Transverse colon (tissue), 4 donors: ENCODE measurements at regions not wholly inside any gene's neighbourhood (a gene's known extent, or its start where the extent isn't known, plus 50 kb on each side); places are given as distances from the start of the nearest gene placed in this dataset.

Experiments used
- DNase-seq: peaks from one replicate; pipeline ENCODE4 v3.0.0-alpha.2; 2019
- H3K27ac ChIP-seq, 4 donors: fragments of 200-600 bp; sonication (generic); 2 replicates each; pipeline ENCODE4 v1.5.1; 2016 to 2018; ENCODE audit warnings: inconsistent platforms in 4 of 4
- H3K27me3 ChIP-seq: fragments of 200-600 bp; sonication (generic); 2 replicates; pipeline ENCODE4 v1.5.1; 2017; ENCODE audit warnings: inconsistent platforms
- H3K36me3 ChIP-seq, 4 donors: fragments of 200-600 bp; sonication (generic); 2 replicates each; pipeline ENCODE4 v1.5.1; 2017 to 2019; ENCODE audit warnings: inconsistent platforms in 4 of 4
- H3K4me1 ChIP-seq, 4 donors: fragments of 200-600 bp; sonication (generic); 2 replicates each; pipeline ENCODE4 v1.5.1; 2017 to 2020; ENCODE audit warnings: inconsistent platforms in 4 of 4
- H3K4me3 ChIP-seq, 4 donors: fragments of 200-600 bp; sonication (generic); 1 replicate in 1 of 4; 2 replicates in 3 of 4; pipeline versions ENCODE4 v1.5.1 to v1.6.1; 2017 to 2019; ENCODE audit warnings: inconsistent platforms in 4 of 4
- H3K9me3 ChIP-seq, 2 donors: fragments of 200-600 bp; sonication (generic); 2 replicates each; pipeline ENCODE4 v1.5.1; 2017 to 2019; ENCODE audit warnings: inconsistent platforms in 2 of 2
- CTCF ChIP-seq, 5 experiments: fragments of 200-600 bp in 3 of 5; fragments of 450-650 bp in 2 of 5; sonication (generic) in 3 of 5; IDR thresholded peaks; 1 replicate in 2 of 5; 2 replicates in 3 of 5; pipeline ENCODE4 v1.5.1; 2016 to 2017; ENCODE audit warnings: antibody characterized with exemption in 5 of 5, inconsistent platforms in 3 of 5, mild to moderate bottlenecking in 2 of 5, moderate library complexity in 1 of 5
- EP300 ChIP-seq: sonication (generic); formaldehyde crosslinking; IDR thresholded peaks from one replicate; pipeline ENCODE4 v1.6.1; 2017; ENCODE audit warnings: antibody characterized with exemption, low read depth
- POLR2A ChIP-seq: fragments of 450-650 bp; IDR thresholded peaks from one replicate; pipeline ENCODE4 v1.6.1; 2016; ENCODE audit warnings: antibody characterized with exemption, mild to moderate bottlenecking, moderate library complexity
- POLR2AphosphoS5 ChIP-seq, 3 donors: sonication (generic); formaldehyde crosslinking; IDR thresholded peaks; one replicate each; pipeline ENCODE4 v1.6.1; 2016; ENCODE audit warnings: antibody characterized with exemption in 3 of 3
- WGBS, 2 donors: methylation state at CpG; one replicate each; pipeline ENCODE4 v1.1.5; 2018; ENCODE audit warnings: low coverage in 1 of 2; 5-methylcytosine and 5-hydroxymethylcytosine counted together
- in situ Hi-C, 4 donors: fragments of 200-750 bp; cut with MboI; loops; one replicate each; pipeline versions ENCODE4 v1.15.0 to v1.15.1; 2017; ENCODE audit warnings: low sequenced_read_pairs in 3 of 4, low pct_ligation_motif_present in 1 of 4, low pct_unique_long_range_greater_than_20kb in 1 of 4
- intact Hi-C: fragments of 100-400 bp; cut with DNase I; formaldehyde crosslinking; loops from one replicate; pipeline ENCODE4 v1.15.1; 2023; ENCODE audit warnings: low total_unique reads

- no peak for DNase-seq
- in situ Hi-C loops: no loop called here
- TF ChIP-seq POLR2AphosphoS5 (IDR thresholded peaks at IDR 0.05) (no peak), EP300 (no peak), CTCF (IDR thresholded peaks at IDR 0.05) (no peak), POLR2A (no peak)
- Histone ChIP-seq H3K4me3 (no peak overlapping the region), H3K9me3 (no peaks in the 10 kb centered on the region), H3K36me3 (no peaks in the 10 kb centered on the region), H3K4me1 (no peaks in the 10 kb centered on the region), H3K27me3 (no peaks in the 10 kb centered on the region), H3K27ac (no peak overlapping the region)
- intact Hi-C loops: no loop called here
- 84 to 89% methylated on average over 5 to 12 of the region's 12 CpGs for WGBS, 2 donors
Measured at GRCh38 chr1:218751208-218751948, 406.2 kb downstream of the TGFB2 start.

- Histone ChIP-seq H3K9me3 (no peaks in the 10 kb centered on the region), H3K36me3 (no peaks in the 10 kb centered on the region), H3K27ac (no peak overlapping the region), H3K27me3 (no peaks in the 10 kb centered on the region), H3K4me1 (no peaks in the 10 kb centered on the region), H3K4me3 (no peak overlapping the region)
- intact Hi-C loops (no loop called here), in situ Hi-C loops (no loop called here)
- TF ChIP-seq POLR2AphosphoS5 (IDR thresholded peaks at IDR 0.05): no peak
- TF ChIP-seq POLR2A: no peak
- TF ChIP-seq EP300: no peak
- TF ChIP-seq CTCF (IDR thresholded peaks at IDR 0.05): no peak
- WGBS, 2 donors: 47% methylated on average over 3 of the region's 3 CpGs; no CpG with 5 or more reads in 1 of the 2 donors
- no peak for DNase-seq
Measured at GRCh38 chr1:218752126-218752525, 407.0 kb downstream of the TGFB2 start.

- intact Hi-C loops (no loop called here), in situ Hi-C loops (no loop called here)
- Histone ChIP-seq H3K27me3 (no peaks in the 10 kb centered on the region), H3K27ac (no peak overlapping the region), H3K4me1 (no peaks in the 10 kb centered on the region), H3K4me3 (no peak overlapping the region), H3K9me3 (no peaks in the 10 kb centered on the region), H3K36me3 (no peaks in the 10 kb centered on the region)
- DNase-seq: no peak
- WGBS, 2 donors: 68 to 76% methylated on average over 5 to 9 of the region's 9 CpGs
- TF ChIP-seq EP300: no peak
- no peak for TF ChIP-seq CTCF (IDR thresholded peaks at IDR 0.05)
- TF ChIP-seq POLR2AphosphoS5 (IDR thresholded peaks at IDR 0.05): no peak
- TF ChIP-seq POLR2A: no peak
Measured at GRCh38 chr1:218754477-218754876, 409.3 kb downstream of the TGFB2 start.

GRCh38 chr1:218755128-218755527 is 410.0 kb downstream of the TGFB2 start:
- Histone ChIP-seq H3K9me3 (no peaks in the 10 kb centered on the region), H3K36me3 (no peaks in the 10 kb centered on the region), H3K4me3 (no peak overlapping the region), H3K4me1 (no peaks in the 10 kb centered on the region), H3K27ac (no peak overlapping the region), H3K27me3 (no peaks in the 10 kb centered on the region)
- no peak for DNase-seq
- in situ Hi-C loops (no loop called here), intact Hi-C loops (no loop called here)
- 77 to 87% methylated on average over 2 to 3 of the region's 3 CpGs for WGBS, 2 donors
- TF ChIP-seq POLR2AphosphoS5 (IDR thresholded peaks at IDR 0.05) (no peak), POLR2A (no peak), EP300 (no peak), CTCF (IDR thresholded peaks at IDR 0.05) (no peak)
